ENCODE measurements at regions not wholly inside any gene's neighbourhood (a gene's known extent, or its start where the extent isn't known, plus 50 kb on each side); places are given as distances from the start of the nearest gene placed in this dataset.
"Not testable (repeated sequence)": the region's sequence is repeated elsewhere in the genome, so short reads cannot be mapped to it uniquely, and the experiment has no call there.

DNA sequence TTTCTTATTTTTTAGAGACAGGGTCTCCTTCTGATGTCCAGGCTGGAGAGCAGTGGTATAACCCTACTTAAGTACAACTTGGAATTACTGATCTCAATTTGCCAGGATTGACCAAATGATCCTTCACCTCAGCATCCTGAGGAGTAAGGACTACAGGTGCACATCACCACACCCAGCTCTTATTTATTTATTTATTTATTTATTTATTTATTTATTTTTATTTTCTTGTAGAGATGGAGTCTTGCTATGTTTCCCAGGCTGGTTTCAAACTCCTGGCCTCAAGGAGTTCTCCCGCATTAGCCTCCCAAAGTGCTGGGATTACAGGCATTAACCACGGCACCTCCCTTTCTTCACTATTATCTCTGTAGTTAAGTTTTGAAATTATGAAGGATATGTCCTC, 117.5 kb upstream of the NEGR1 start:
- WGBS (ENCODE audit: insufficient coverage): no CpG with 5 or more reads among the region's 2 CpGs
- no peaks in the 10 kb centered on the region for H3K4me1 ChIP-seq (ENCODE audit: control insufficient read depth, insufficient read depth, low read length)
- H3K9me3 ChIP-seq (replicated peaks; ENCODE audit: control insufficient read depth, low read depth, low read length): no peaks in the 10 kb centered on the region
- no peaks in the 10 kb centered on the region for H3K36me3 ChIP-seq (ENCODE audit: control insufficient read depth, insufficient read depth, low read length)
- DNase-seq: no peak
- no peaks in the 10 kb centered on the region for H3K27me3 ChIP-seq (ENCODE audit: control insufficient read depth, insufficient read depth, low read length)
- H3K27ac ChIP-seq (ENCODE audit: low read length): no peak overlapping the region
- no peak overlapping the region for H3K4me3 ChIP-seq (ENCODE audit: low read length)

GRCh38 chr1:72397786-72398185, 115.4 kb upstream of the NEGR1 start:
- Histone ChIP-seq H3K27ac (ENCODE audit: low read length) (no peak overlapping the region), H3K4me1 (ENCODE audit: control insufficient read depth, insufficient read depth, low read length) (no peaks in the 10 kb centered on the region), H3K9me3 (replicated peaks; ENCODE audit: control insufficient read depth, low read depth, low read length) (no peaks in the 10 kb centered on the region), H3K27me3 (ENCODE audit: control insufficient read depth, insufficient read depth, low read length) (no peaks in the 10 kb centered on the region), H3K4me3 (ENCODE audit: low read length) (no peak overlapping the region), H3K36me3 (ENCODE audit: control insufficient read depth, insufficient read depth, low read length) (no peaks in the 10 kb centered on the region)
- peak; percentile 14 for DNase-seq

- WGBS (ENCODE audit: insufficient coverage): 75% methylated on average over 3 of the region's 3 CpGs
- Histone ChIP-seq H3K27me3 (ENCODE audit: control insufficient read depth, insufficient read depth, low read length) (no peaks in the 10 kb centered on the region), H3K4me3 (ENCODE audit: low read length) (no peak overlapping the region), H3K36me3 (ENCODE audit: control insufficient read depth, insufficient read depth, low read length) (no peaks in the 10 kb centered on the region), H3K4me1 (ENCODE audit: control insufficient read depth, insufficient read depth, low read length) (no peaks in the 10 kb centered on the region), H3K27ac (ENCODE audit: low read length) (no peak overlapping the region), H3K9me3 (replicated peaks; ENCODE audit: control insufficient read depth, low read depth, low read length) (no peaks in the 10 kb centered on the region)
- DNase-seq: no peak
Measured at GRCh38 chr1:72394457-72394856, 112.1 kb upstream of the NEGR1 start.

GRCh38 chr1:72379072-72379471, 96.7 kb upstream of the NEGR1 start:
- Histone ChIP-seq H3K27ac (ENCODE audit: low read length) (no peak overlapping the region), H3K9me3 (replicated peaks; ENCODE audit: control insufficient read depth, low read depth, low read length) (no peaks in the 10 kb centered on the region), H3K4me1 (ENCODE audit: control insufficient read depth, insufficient read depth, low read length) (no peaks in the 10 kb centered on the region), H3K27me3 (ENCODE audit: control insufficient read depth, insufficient read depth, low read length) (no peaks in the 10 kb centered on the region), H3K36me3 (ENCODE audit: control insufficient read depth, insufficient read depth, low read length) (no peaks in the 10 kb centered on the region), H3K4me3 (ENCODE audit: low read length) (no peak overlapping the region)
- no CpG with 5 or more reads among the region's 2 CpGs for WGBS (ENCODE audit: insufficient coverage)
- no peak for DNase-seq

DNA sequence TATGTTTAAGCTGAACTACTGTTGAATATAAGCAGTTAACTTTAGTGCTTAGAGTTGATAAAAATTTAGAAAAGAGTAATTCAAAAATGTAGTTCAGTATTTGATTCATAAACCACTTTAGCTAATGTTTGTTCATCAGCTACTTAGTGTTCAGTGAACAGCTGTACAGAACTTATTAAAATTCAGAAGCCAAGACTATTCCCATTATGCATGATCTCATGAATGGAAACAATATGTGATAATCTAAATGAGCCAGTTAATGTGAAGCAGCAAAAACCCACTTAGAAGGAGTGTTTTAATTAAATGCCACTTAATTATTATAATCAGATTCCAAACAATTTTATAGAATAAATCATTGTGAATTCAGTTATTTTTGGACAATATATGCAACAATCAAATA, 92.9 kb upstream of the NEGR1 start:
- peak; percentile 85 for DNase-seq
- H3K4me1 ChIP-seq (ENCODE audit: control insufficient read depth, insufficient read depth, low read length): no peaks in the 10 kb centered on the region
- no peaks in the 10 kb centered on the region for H3K36me3 ChIP-seq (ENCODE audit: control insufficient read depth, insufficient read depth, low read length)
- no peaks in the 10 kb centered on the region for H3K27me3 ChIP-seq (ENCODE audit: control insufficient read depth, insufficient read depth, low read length)
- no peaks in the 10 kb centered on the region for H3K9me3 ChIP-seq (replicated peaks; ENCODE audit: control insufficient read depth, low read depth, low read length)
- no peak overlapping the region for H3K27ac ChIP-seq (ENCODE audit: low read length)
- H3K4me3 ChIP-seq (ENCODE audit: low read length): no peak overlapping the region

DNA sequence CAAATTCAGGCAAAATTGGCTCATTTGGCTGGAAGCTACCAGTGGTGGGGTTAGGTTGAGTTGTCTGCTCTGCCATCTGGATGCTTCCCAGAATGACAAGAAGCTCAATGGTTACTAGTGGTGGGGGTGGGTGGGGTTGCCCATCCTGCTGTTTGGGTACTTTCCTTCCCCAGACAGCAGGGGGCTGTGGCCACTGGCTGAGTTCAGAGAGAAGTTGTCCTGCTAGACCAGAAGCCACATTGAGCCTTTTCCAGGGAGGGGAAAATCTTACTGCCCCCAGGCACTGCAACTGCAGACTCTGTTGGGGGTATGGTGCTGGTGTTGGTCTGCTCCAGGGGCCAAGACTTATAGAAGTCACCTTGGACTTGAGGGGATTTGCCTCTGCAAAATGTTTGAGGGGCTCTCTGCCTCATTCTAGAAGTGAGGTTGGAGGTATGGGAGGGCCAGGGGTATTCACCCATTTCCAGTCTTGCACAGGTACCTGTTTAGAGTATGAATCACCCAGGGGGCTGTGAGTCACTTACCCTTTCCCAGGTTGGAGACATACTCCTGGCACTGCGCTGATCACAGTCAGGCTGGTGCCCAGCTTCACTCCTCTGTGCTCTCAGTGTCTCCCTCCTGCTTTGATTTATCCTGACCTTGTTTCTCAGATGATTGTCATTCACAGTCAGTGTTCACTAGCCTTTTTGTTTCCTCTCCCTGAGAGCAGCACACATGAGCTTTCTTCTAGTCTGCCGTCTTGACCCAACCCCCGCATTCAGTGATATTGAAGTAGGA, 89.1 kb upstream of the NEGR1 start:
- Histone ChIP-seq H3K27me3 (ENCODE audit: control insufficient read depth, insufficient read depth, low read length) (no peaks in the 10 kb centered on the region), H3K36me3 (ENCODE audit: control insufficient read depth, insufficient read depth, low read length) (no peaks in the 10 kb centered on the region), H3K4me3 (ENCODE audit: low read length) (no peak overlapping the region), H3K27ac (ENCODE audit: low read length) (no peak overlapping the region), H3K4me1 (ENCODE audit: control insufficient read depth, insufficient read depth, low read length) (no peaks in the 10 kb centered on the region), H3K9me3 (replicated peaks; ENCODE audit: control insufficient read depth, low read depth, low read length) (no peaks in the 10 kb centered on the region)
- 20% methylated on average over 1 of the region's 3 CpGs for WGBS (ENCODE audit: insufficient coverage)
- DNase-seq: no peak

DNA sequence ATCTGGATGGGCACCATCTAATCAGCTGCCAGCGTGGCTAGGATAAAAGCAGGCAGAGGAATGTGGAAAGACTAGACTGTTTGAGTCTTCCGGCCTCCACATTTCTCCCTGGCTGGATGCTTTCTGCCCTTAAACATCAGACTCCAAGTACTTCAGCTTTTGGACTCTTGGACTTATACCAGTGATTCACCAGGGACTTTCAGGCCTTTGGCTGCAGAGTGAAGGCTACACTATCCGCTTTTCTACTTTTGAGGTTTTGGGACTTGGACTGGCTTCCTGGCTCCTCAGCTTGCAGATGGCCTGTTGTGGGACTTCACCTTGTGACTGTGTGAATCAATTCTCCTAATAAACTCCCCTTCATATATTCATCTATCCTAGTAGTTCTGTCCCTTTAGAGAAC, 88.5 kb upstream of the NEGR1 start:
- H3K9me3 ChIP-seq (replicated peaks; ENCODE audit: control insufficient read depth, low read depth, low read length); H3K27me3 ChIP-seq (ENCODE audit: control insufficient read depth, insufficient read depth, low read length); H3K27ac ChIP-seq (ENCODE audit: low read length); H3K4me1 ChIP-seq (ENCODE audit: control insufficient read depth, insufficient read depth, low read length); H3K36me3 ChIP-seq (ENCODE audit: control insufficient read depth, insufficient read depth, low read length); H3K4me3 ChIP-seq (ENCODE audit: low read length): not testable (repeated sequence)
- WGBS (ENCODE audit: insufficient coverage): 41% methylated on average over 2 of the region's 3 CpGs
- peak; percentile 72 for DNase-seq

DNA sequence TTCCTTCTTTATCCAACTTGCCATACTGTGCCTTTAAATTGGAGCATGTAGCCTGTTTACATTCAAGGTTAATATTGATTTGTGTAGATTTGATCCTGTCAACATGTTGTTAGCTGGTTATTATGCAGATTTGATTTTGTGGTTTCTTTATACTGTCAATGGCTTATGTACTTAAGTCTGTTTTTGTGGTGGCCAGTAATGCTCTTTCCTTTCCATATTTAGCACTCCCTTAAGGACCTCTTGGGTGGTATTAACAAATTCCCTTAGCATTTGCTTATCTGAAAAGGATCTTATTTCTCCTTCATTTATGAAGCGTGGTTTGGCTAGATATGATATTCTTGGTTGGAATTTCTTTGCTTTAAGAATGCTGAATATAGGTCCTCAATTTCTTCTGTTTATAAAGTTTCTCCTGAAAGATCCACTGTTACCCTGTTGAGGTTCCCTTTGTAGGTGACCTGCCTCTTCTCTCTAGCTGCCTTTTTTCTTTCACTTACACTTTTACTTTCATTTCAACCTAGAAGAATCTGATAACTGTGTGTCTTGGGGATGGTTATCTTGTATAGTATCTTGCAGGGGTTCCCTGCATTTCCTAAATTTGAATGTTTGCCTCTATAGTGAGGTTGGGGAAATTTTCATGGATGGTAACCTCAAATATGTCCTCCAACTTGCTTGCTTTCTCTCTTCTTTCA, 86.9 kb upstream of the NEGR1 start:
- no peaks in the 10 kb centered on the region for H3K36me3 ChIP-seq (ENCODE audit: control insufficient read depth, insufficient read depth, low read length)
- no CpG with 5 or more reads among the region's 1 CpG for WGBS (ENCODE audit: insufficient coverage)
- H3K27me3 ChIP-seq (ENCODE audit: control insufficient read depth, insufficient read depth, low read length): no peaks in the 10 kb centered on the region
- H3K27ac ChIP-seq (ENCODE audit: low read length): no peak overlapping the region
- H3K9me3 ChIP-seq (replicated peaks; ENCODE audit: control insufficient read depth, low read depth, low read length): no peaks in the 10 kb centered on the region
- DNase-seq: no peak
- no peak overlapping the region for H3K4me3 ChIP-seq (ENCODE audit: low read length)
- no peaks in the 10 kb centered on the region for H3K4me1 ChIP-seq (ENCODE audit: control insufficient read depth, insufficient read depth, low read length)

DNA sequence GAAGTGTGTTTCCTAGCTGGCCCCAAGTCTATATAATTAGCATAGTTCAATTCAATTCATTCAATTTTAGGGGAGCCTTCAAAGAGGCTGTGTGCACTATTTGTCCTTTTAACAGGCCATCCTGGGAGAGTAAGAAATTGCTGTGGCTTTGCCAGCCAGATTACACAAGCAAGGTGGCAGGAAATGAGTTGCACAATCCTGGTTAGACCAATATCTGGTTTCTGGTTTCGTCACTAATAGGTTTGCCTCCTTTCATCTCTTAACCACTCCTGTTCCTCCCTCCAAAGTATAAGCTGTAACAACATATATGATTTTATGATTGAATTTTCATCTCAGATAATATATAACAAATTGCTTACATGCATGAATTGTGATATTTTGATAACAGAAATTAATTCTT, 84.1 kb upstream of the NEGR1 start:
- Histone ChIP-seq H3K27ac (ENCODE audit: low read length) (no peak overlapping the region), H3K36me3 (ENCODE audit: control insufficient read depth, insufficient read depth, low read length) (no peaks in the 10 kb centered on the region), H3K4me3 (ENCODE audit: low read length) (no peak overlapping the region), H3K4me1 (ENCODE audit: control insufficient read depth, insufficient read depth, low read length) (no peaks in the 10 kb centered on the region), H3K27me3 (ENCODE audit: control insufficient read depth, insufficient read depth, low read length) (no peaks in the 10 kb centered on the region), H3K9me3 (replicated peaks; ENCODE audit: control insufficient read depth, low read depth, low read length) (no peaks in the 10 kb centered on the region)
- WGBS (ENCODE audit: insufficient coverage): no CpG with 5 or more reads among the region's 1 CpG
- DNase-seq: no peak

DNA sequence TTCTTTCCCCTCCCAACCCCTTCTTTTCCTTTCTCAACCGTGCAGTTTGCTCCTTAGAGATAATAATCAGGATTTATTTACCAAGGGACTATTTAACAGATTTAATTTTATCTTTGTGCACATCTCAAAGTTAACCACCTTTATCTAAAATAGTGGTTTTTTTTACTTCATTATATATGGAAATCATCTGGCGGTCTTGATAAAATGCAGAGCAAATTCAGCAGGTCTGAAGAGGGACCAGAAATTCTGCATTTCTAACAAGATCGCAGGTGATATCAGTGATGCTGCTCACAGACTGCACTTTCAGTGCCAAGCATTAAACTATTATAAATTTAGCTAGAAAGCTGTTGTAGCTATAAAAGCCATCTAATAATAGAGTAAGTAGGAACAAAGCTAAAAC, 83.4 kb upstream of the NEGR1 start:
- WGBS (ENCODE audit: insufficient coverage): no CpG with 5 or more reads among the region's 3 CpGs
- no peaks in the 10 kb centered on the region for H3K4me1 ChIP-seq (ENCODE audit: control insufficient read depth, insufficient read depth, low read length)
- DNase-seq: no peak
- no peak overlapping the region for H3K27ac ChIP-seq (ENCODE audit: low read length)
- H3K9me3 ChIP-seq (replicated peaks; ENCODE audit: control insufficient read depth, low read depth, low read length): no peaks in the 10 kb centered on the region
- no peak overlapping the region for H3K4me3 ChIP-seq (ENCODE audit: low read length)
- H3K36me3 ChIP-seq (ENCODE audit: control insufficient read depth, insufficient read depth, low read length): no peaks in the 10 kb centered on the region
- no peaks in the 10 kb centered on the region for H3K27me3 ChIP-seq (ENCODE audit: control insufficient read depth, insufficient read depth, low read length)

GRCh38 chr1:72362538-72362937, 80.2 kb upstream of the NEGR1 start:
- H3K27ac ChIP-seq (ENCODE audit: low read length): no peak overlapping the region
- H3K36me3 ChIP-seq (ENCODE audit: control insufficient read depth, insufficient read depth, low read length): no peaks in the 10 kb centered on the region
- no peak for DNase-seq
- H3K4me1 ChIP-seq (ENCODE audit: control insufficient read depth, insufficient read depth, low read length): no peaks in the 10 kb centered on the region
- no CpG with 5 or more reads among the region's 1 CpG for WGBS (ENCODE audit: insufficient coverage)
- H3K4me3 ChIP-seq (ENCODE audit: low read length): no peak overlapping the region
- no peaks in the 10 kb centered on the region for H3K27me3 ChIP-seq (ENCODE audit: control insufficient read depth, insufficient read depth, low read length)
- no peaks in the 10 kb centered on the region for H3K9me3 ChIP-seq (replicated peaks; ENCODE audit: control insufficient read depth, low read depth, low read length)
